GM06990 (cell line): ENCODE measurements at regions not wholly inside any gene's neighbourhood (a gene's known extent, or its start where the extent isn't known, plus 50 kb on each side); places are given as distances from the start of the nearest gene placed in this dataset.
"Not testable (repeated sequence)": the region's sequence is repeated elsewhere in the genome, so short reads cannot be mapped to it uniquely, and the experiment has no call there.

Experiments used
- DNase-seq: peaks from one replicate; pipeline ENCODE4 v3.0.0-alpha.2; 2011; ENCODE audit not compliant: insufficient read length; ENCODE audit errors: extremely low read depth
- H3K27me3 ChIP-seq: replicated peaks from 2 replicates; pipeline ENCODE4 v1.6.0; 2011; ENCODE audit warnings: low read length; ENCODE audit not compliant: control insufficient read depth, insufficient read depth
- H3K36me3 ChIP-seq: 2 replicates; pipeline ENCODE4 v1.5.1; 2011; ENCODE audit warnings: low read length; ENCODE audit not compliant: control insufficient read depth, insufficient read depth
- H3K4me3 ChIP-seq: replicated peaks from 2 replicates; pipeline ENCODE4 v1.5.1; 2011; ENCODE audit warnings: low read depth, mild to moderate bottlenecking, control low read depth, low read length
- CTCF ChIP-seq: IDR thresholded peaks from 2 replicates; pipeline ENCODE4 v1.5.1; 2011; ENCODE audit warnings: low read length, control low read depth, mild to moderate bottlenecking, inconsistent platforms; ENCODE audit not compliant: insufficient read depth, poor library complexity, severe bottlenecking

- H3K36me3 ChIP-seq = no peaks in the 10 kb centered on the region
- no peak for DNase-seq
- H3K27me3 ChIP-seq = no peaks in the 10 kb centered on the region
- H3K4me3 ChIP-seq = no peak overlapping the region
- no peak for TF ChIP-seq CTCF
Observed at GRCh38 chr4:171484681-171485080, 328.5 kb upstream of the GALNTL6 start.

- no peak for DNase-seq
- no peak for TF ChIP-seq CTCF
Observed at GRCh38 chr4:171478181-171478580, 335.0 kb upstream of the GALNTL6 start.

GRCh38 chr4:171475111-171475510, 338.1 kb upstream of the GALNTL6 start:
- H3K27me3 ChIP-seq, H3K36me3 ChIP-seq, H3K4me3 ChIP-seq, DNase-seq: not testable (repeated sequence)

More at GRCh38 chr4:171478181-171478580, 335.0 kb upstream of the GALNTL6 start:
- H3K36me3 ChIP-seq = no peaks in the 10 kb centered on the region
- H3K4me3 ChIP-seq = no peak overlapping the region
- no peaks in the 10 kb centered on the region for H3K27me3 ChIP-seq

- no peaks in the 10 kb centered on the region for H3K36me3 ChIP-seq
- no peak overlapping the region for H3K4me3 ChIP-seq
- no peak for DNase-seq
- no peak for TF ChIP-seq CTCF
- no peaks in the 10 kb centered on the region for H3K27me3 ChIP-seq
Observed at GRCh38 chr4:171473155-171473554, 340.0 kb upstream of the GALNTL6 start.

GRCh38 chr4:171472230-171472629, 341.0 kb upstream of the GALNTL6 start:
- DNase-seq = no peak
- Histone ChIP-seq H3K27me3 (no peaks in the 10 kb centered on the region), H3K4me3 (no peak overlapping the region), H3K36me3 (no peaks in the 10 kb centered on the region)
- no peak for TF ChIP-seq CTCF

GRCh38 chr4:171464499-171464898, 348.7 kb upstream of the GALNTL6 start:
- no peak for TF ChIP-seq CTCF
- DNase-seq = no peak
- H3K27me3 ChIP-seq = no peaks in the 10 kb centered on the region
- H3K36me3 ChIP-seq = no peaks in the 10 kb centered on the region
- no peak overlapping the region for H3K4me3 ChIP-seq
